B cell (primary cell): ENCODE measurements at regions not wholly inside any gene's neighbourhood (a gene's known extent, or its start where the extent isn't known, plus 50 kb on each side); places are given as distances from the start of the nearest gene placed in this dataset.

Experiments
- ATAC-seq: fragments of 200-7000 bp; cut with Tn5 transposase; one replicate; pipeline ENCODE4 v1.10.0; 2021; ENCODE audit warnings: low read depth, mild to moderate bottlenecking, moderate number of reproducible peaks, moderate library complexity
- CTCF ChIA-PET: fragments of 350-600 bp; sonication (Branson Sonifier 250); formaldehyde crosslinking; loops from one replicate; lab custom pipeline; 2021; ENCODE audit warnings: antibody characterized with exemption, inconsistent platforms; lab: Charles Lee
- POLR2A ChIA-PET: fragments of 350-600 bp; sonication (Branson Sonifier 250); formaldehyde crosslinking; loops from one replicate; lab custom pipeline; 2021; ENCODE audit warnings: antibody characterized with exemption; lab: Charles Lee
- DNase-seq: peaks from one replicate; pipeline ENCODE4 v3.0.0; 2013
- H2AFZ ChIP-seq: 2 replicates; pipeline ENCODE4 v1.6.1; 2012; ENCODE audit warnings: mild to moderate bottlenecking, low read depth, low read length; ENCODE audit not compliant: insufficient read depth, poor library complexity, severe bottlenecking
- H3K27ac ChIP-seq, 2 donors: 1 replicate in 1 of 2; 2 replicates in 1 of 2; pipeline ENCODE4 v1.5.1; 2012 to 2013; ENCODE audit warnings: low read length in 2 of 2, mild to moderate bottlenecking in 2 of 2, moderate library complexity in 1 of 2
- H3K27me3 ChIP-seq, 4 experiments: fragments of 200-600 bp in 1 of 4; sonication (generic) in 1 of 4; replicated peaks in 1 of 4; 1 replicate in 2 of 4; 2 replicates in 2 of 4; pipeline versions ENCODE4 v1.6.1 to v1.7.0; 2013 to 2016; ENCODE audit warnings: low read length in 3 of 4, mild to moderate bottlenecking in 2 of 4, mixed read lengths in 1 of 4, moderate library complexity in 1 of 4; ENCODE audit not compliant: insufficient read depth in 4 of 4, control insufficient read depth in 3 of 4; ENCODE audit errors: control extremely low read depth in 1 of 4
- H3K36me3 ChIP-seq, 2 experiments: replicated peaks in 1 of 2; 1 replicate in 1 of 2; 2 replicates in 1 of 2; pipeline versions ENCODE4 v1.6.1 to v1.7.1; 2013; ENCODE audit warnings: low read length in 1 of 2; ENCODE audit not compliant: insufficient read depth in 2 of 2, control insufficient read depth in 1 of 2; ENCODE audit errors: control extremely low read depth in 1 of 2, extremely low read depth in 1 of 2
- H3K4me1 ChIP-seq, 2 donors: fragments of 200-600 bp in 1 of 2; sonication (generic) in 1 of 2; 1 replicate in 1 of 2; 2 replicates in 1 of 2; pipeline versions ENCODE4 v1.5.1 to v1.6.1; 2013 to 2017; ENCODE audit warnings: low read length in 2 of 2; ENCODE audit not compliant: control insufficient read depth in 2 of 2, insufficient read depth in 2 of 2
- H3K4me2 ChIP-seq: replicated peaks from 2 replicates; pipeline ENCODE3; 2012; ENCODE audit warnings: mild to moderate bottlenecking, low read depth, low read length; ENCODE audit not compliant: poor library complexity, severe bottlenecking
- H3K4me3 ChIP-seq, 5 experiments: fragments of 200-600 bp in 1 of 5; sonication (generic) in 1 of 5; 1 replicate in 3 of 5; 2 replicates in 2 of 5; pipeline versions ENCODE4 v1.5.1 to v1.7.0; 2011 to 2016; ENCODE audit warnings: low read length in 4 of 5, mild to moderate bottlenecking in 4 of 5, low read depth in 2 of 5, control low read depth in 1 of 5, moderate library complexity in 1 of 5; ENCODE audit not compliant: insufficient read depth in 1 of 5; ENCODE audit errors: control extremely low read depth in 1 of 5, extremely low read depth in 1 of 5
- H3K79me2 ChIP-seq: fragments of 200-600 bp; sonication (generic); one replicate; pipeline ENCODE4 v1.6.0; 2016; ENCODE audit warnings: low read length; ENCODE audit not compliant: control insufficient read depth, insufficient read depth
- H3K9ac ChIP-seq: fragments of 200-600 bp; sonication (generic); 2 replicates; pipeline ENCODE4 v1.6.1; 2017; ENCODE audit warnings: mild to moderate bottlenecking, low read length, moderate library complexity
- H3K9me3 ChIP-seq, 3 donors: one replicate each; pipeline versions ENCODE4 v1.6.1 to v1.7.1; 2013; ENCODE audit warnings: low read length in 2 of 3; ENCODE audit not compliant: control insufficient read depth in 2 of 3, insufficient read depth in 1 of 3; ENCODE audit errors: control extremely low read depth in 1 of 3
- H4K20me1 ChIP-seq: 2 replicates; pipeline ENCODE4 v1.6.0; 2012; ENCODE audit warnings: mild to moderate bottlenecking, low read length; ENCODE audit not compliant: insufficient read depth, control insufficient read depth, poor library complexity, severe bottlenecking
- H3K27ac Mint-ChIP-seq: one replicate; pipeline ENCODE4 v1.8.0; 2021; ENCODE audit warnings: mixed read lengths
- H3K27me3 Mint-ChIP-seq: one replicate; pipeline ENCODE4 v1.8.0; 2021; ENCODE audit warnings: mixed read lengths
- H3K4me1 Mint-ChIP-seq: one replicate; pipeline ENCODE4 v1.8.0; 2021; ENCODE audit warnings: mixed read lengths
- H3K4me3 Mint-ChIP-seq: one replicate; pipeline ENCODE4 v1.8.0; 2021; ENCODE audit warnings: mixed read lengths
- H3K9me3 Mint-ChIP-seq: one replicate; pipeline ENCODE4 v1.8.0; 2022; ENCODE audit warnings: mixed read lengths; ENCODE audit not compliant: insufficient read depth
- EZH2 ChIP-seq: IDR thresholded peaks from 2 replicates; pipeline ENCODE4 v1.6.1; 2012; ENCODE audit warnings: borderline replicate concordance, low read depth, mild to moderate bottlenecking, moderate library complexity, low read length; ENCODE audit not compliant: insufficient read depth, poor library complexity, severe bottlenecking
- WGBS: methylation state at CpG from one replicate; pipeline ENCODE4 v1.1.5; 2013; ENCODE audit warnings: missing lambda C conversion rate; ENCODE audit not compliant: insufficient coverage; 5-methylcytosine and 5-hydroxymethylcytosine counted together
- intact Hi-C: fragments of 100-400 bp; cut with micrococcal nuclease; formaldehyde crosslinking; loops from one replicate; pipeline ENCODE4 v1.10.0; 2022
- TF ChIP-seq, protein P1 (sequence below): fragments of 200-600 bp; IDR thresholded peaks from one replicate; pipeline ENCODE4 v1.8.0; 2022; ENCODE audit warnings: antibody characterized with exemption, mild to moderate bottlenecking

DNA sequence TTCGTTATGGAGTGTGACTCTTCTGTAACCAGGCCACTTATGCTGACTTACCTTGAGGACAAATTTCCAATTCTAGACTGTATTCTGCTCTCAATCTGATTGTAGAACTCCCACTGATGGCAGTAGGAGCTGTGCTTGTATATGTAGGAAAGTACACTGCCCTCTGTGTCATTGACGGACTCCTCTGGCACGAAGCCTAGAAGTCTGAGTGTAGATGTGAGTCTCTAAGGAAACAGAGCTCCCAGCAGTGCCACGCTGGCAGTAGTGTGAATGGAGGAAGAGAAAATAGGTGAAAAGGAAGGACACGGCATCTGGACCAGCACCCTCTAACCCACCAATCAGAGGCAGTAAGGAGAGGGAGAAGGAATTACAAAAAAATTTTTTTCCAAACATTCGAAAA is 130.4 kb upstream of the ADGRL2 start:
- no peaks in the 10 kb centered on the region for H3K4me1 ChIP-seq
- ChIA-PET CTCF (no interaction called here), POLR2A (no interaction called here)

DNA sequence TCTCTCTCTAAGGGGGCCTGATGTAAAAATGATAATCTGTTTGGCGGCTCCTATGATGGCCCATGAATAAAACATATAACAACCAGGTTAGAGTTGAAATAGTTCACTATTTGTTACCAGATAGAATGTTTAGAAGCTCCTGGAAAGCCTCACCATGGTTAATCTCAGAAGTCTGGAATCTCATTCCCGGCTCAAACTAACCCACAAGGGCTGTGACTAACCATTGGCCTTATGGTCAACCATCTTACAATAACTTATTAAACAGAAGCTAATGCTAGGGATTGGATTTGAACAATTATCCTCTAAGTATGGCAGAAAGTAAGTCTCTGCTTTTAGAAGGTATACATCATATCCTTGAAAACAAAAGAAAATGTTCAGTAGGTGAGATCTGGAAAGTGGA is 134.1 kb upstream of the ADGRL2 start:
- ChIA-PET POLR2A (no interaction called here), CTCF (no interaction called here)
- WGBS = no CpG with 5 or more reads among the region's 2 CpGs
- intact Hi-C loops = no loop called here
- no peaks in the 10 kb centered on the region for H3K9me3 ChIP-seq
- H3K4me3 ChIP-seq = no peak overlapping the region
- no peaks in the 10 kb centered on the region for H3K27me3 ChIP-seq
- H3K27ac Mint-ChIP-seq = no peak overlapping the region
- no peak overlapping the region for H3K9ac ChIP-seq
- TF ChIP-seq, protein P1, sequence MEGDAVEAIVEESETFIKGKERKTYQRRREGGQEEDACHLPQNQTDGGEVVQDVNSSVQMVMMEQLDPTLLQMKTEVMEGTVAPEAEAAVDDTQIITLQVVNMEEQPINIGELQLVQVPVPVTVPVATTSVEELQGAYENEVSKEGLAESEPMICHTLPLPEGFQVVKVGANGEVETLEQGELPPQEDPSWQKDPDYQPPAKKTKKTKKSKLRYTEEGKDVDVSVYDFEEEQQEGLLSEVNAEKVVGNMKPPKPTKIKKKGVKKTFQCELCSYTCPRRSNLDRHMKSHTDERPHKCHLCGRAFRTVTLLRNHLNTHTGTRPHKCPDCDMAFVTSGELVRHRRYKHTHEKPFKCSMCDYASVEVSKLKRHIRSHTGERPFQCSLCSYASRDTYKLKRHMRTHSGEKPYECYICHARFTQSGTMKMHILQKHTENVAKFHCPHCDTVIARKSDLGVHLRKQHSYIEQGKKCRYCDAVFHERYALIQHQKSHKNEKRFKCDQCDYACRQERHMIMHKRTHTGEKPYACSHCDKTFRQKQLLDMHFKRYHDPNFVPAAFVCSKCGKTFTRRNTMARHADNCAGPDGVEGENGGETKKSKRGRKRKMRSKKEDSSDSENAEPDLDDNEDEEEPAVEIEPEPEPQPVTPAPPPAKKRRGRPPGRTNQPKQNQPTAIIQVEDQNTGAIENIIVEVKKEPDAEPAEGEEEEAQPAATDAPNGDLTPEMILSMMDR = no peak
- TF ChIP-seq EZH2 = no peak
- no peak for DNase-seq
- H3K79me2 ChIP-seq = no peaks in the 10 kb centered on the region
- H3K9me3 Mint-ChIP-seq = no peaks in the 10 kb centered on the region
- H3K27ac ChIP-seq = no peak overlapping the region
- H3K4me2 ChIP-seq = no peak overlapping the region
- ATAC-seq = no peak
- no peak overlapping the region for H3K4me3 Mint-ChIP-seq
- no peaks in the 10 kb centered on the region for H3K36me3 ChIP-seq
- H3K27me3 Mint-ChIP-seq = no peaks in the 10 kb centered on the region
- no peaks in the 10 kb centered on the region for H4K20me1 ChIP-seq
- H3K4me1 Mint-ChIP-seq = no peaks in the 10 kb centered on the region
- no peak overlapping the region for H2AFZ ChIP-seq
- H3K4me1 ChIP-seq = no peaks in the 10 kb centered on the region

More for the DNA sequence above, 130.4 kb upstream of the ADGRL2 start:
- TF ChIP-seq EZH2 = no peak
- WGBS = 30% methylated on average over 2 of the region's 6 CpGs
- Histone ChIP-seq H3K4me3 (no peak overlapping the region), H3K79me2 (no peaks in the 10 kb centered on the region), H3K27ac (no peak overlapping the region), H3K9ac (no peak overlapping the region), H3K27me3 (no peaks in the 10 kb centered on the region), H3K36me3 (no peaks in the 10 kb centered on the region), H3K9me3 (no peaks in the 10 kb centered on the region), H3K4me2 (no peak overlapping the region), H2AFZ (no peak overlapping the region), H4K20me1 (no peaks in the 10 kb centered on the region)
- DNase-seq (no peak), ATAC-seq (no peak)
- intact Hi-C loops = no loop called here
- Mint-ChIP-seq H3K27ac (no peak overlapping the region), H3K27me3 (no peaks in the 10 kb centered on the region), H3K4me3 (no peak overlapping the region), H3K4me1 (no peaks in the 10 kb centered on the region), H3K9me3 (no peaks in the 10 kb centered on the region)
